Neural cell (in vitro differentiated cells): ENCODE measurements at regions not wholly inside any gene's neighbourhood (a gene's known extent, or its start where the extent isn't known, plus 50 kb on each side); places are given as distances from the start of the nearest gene placed in this dataset.

ENCODE experiments used
- H2AFZ ChIP-seq: fragments of 200-600, 300-800 bp; sonication (generic), shearing (Covaris generic); 2 replicates; pipeline ENCODE4 v1.6.0; 2014; ENCODE audit warnings: low read depth, mild to moderate bottlenecking, antibody characterized with exemption, low read length, moderate library complexity
- H3F3A ChIP-seq: fragments of 200-600 bp; shearing (Covaris generic); 2 replicates; pipeline ENCODE4 v1.6.1; 2016; ENCODE audit warnings: mild to moderate bottlenecking, moderate library complexity, mixed read lengths, antibody characterized with exemption, low read length; ENCODE audit not compliant: insufficient read depth, poor library complexity, severe bottlenecking
- H3K27ac ChIP-seq: fragments of 200-600, 300-800 bp; sonication (generic), shearing (Covaris generic); 2 replicates; pipeline ENCODE4 v1.5.1; 2014; ENCODE audit warnings: mild to moderate bottlenecking, low read length, moderate library complexity
- H3K27me3 ChIP-seq: fragments of 300-800, 200-600 bp; sonication (generic), shearing (Covaris generic); 2 replicates; pipeline ENCODE4 v1.6.0; 2014; ENCODE audit warnings: mild to moderate bottlenecking, low read depth, low read length, moderate library complexity; ENCODE audit not compliant: insufficient read depth
- H3K36me3 ChIP-seq: fragments of 300-800, 200-600 bp; sonication (generic), shearing (Covaris generic); 2 replicates; pipeline ENCODE4 v1.5.1; 2014; ENCODE audit warnings: mild to moderate bottlenecking, antibody characterized with exemption, low read length, moderate library complexity; ENCODE audit not compliant: insufficient read depth
- H3K4me2 ChIP-seq: fragments of 300-800, 200-600 bp; sonication (generic), shearing (Covaris generic); 2 replicates; pipeline ENCODE4 v1.6.0; 2014; ENCODE audit warnings: mild to moderate bottlenecking, low read length
- H3K4me3 ChIP-seq: fragments of 300-800, 200-600 bp; sonication (generic), shearing (Covaris generic); 2 replicates; pipeline ENCODE4 v1.5.1; 2014; ENCODE audit warnings: mild to moderate bottlenecking, low read length, moderate library complexity
- H3K79me2 ChIP-seq: fragments of 200-600 bp; shearing (Covaris generic); replicated peaks from 2 replicates; pipeline ENCODE4 v1.6.0; 2014; ENCODE audit warnings: mild to moderate bottlenecking, low read length, moderate library complexity; ENCODE audit not compliant: insufficient read depth
- H3K9ac ChIP-seq: fragments of 300-800, 200-600 bp; sonication (generic), shearing (Covaris generic); 2 replicates; pipeline ENCODE4 v1.6.1; 2016; ENCODE audit warnings: mild to moderate bottlenecking, low read length, mixed read lengths
- H3K9me2 ChIP-seq: fragments of 200-600 bp; shearing (Covaris generic); 2 replicates; pipeline ENCODE4 v1.6.1; 2016; ENCODE audit warnings: mild to moderate bottlenecking, low read length, mixed read lengths; ENCODE audit not compliant: insufficient read depth
- H3K9me3 ChIP-seq: fragments of 200-600, 300-800 bp; sonication (generic), shearing (Covaris generic); 2 replicates; pipeline ENCODE4 v1.6.1; 2016; ENCODE audit warnings: mild to moderate bottlenecking, mixed run types, low read length, moderate library complexity, mixed read lengths
- H4K20me1 ChIP-seq: fragments of 200-600 bp; shearing (Covaris generic); 2 replicates; pipeline ENCODE4 v1.6.1; 2016; ENCODE audit warnings: mild to moderate bottlenecking, mixed run types; ENCODE audit not compliant: insufficient read depth
- EP300 ChIP-seq: fragments of 450-650 bp; conservative IDR thresholded peaks from 2 replicates; pipeline ENCODE4 v1.6.1; 2014; ENCODE audit warnings: antibody characterized with exemption, mild to moderate bottlenecking, moderate library complexity; ENCODE audit not compliant: poor library complexity, severe bottlenecking
- EZH2 ChIP-seq: fragments of 200-600, 300-800 bp; shearing (Covaris generic), sonication (generic); IDR thresholded peaks from 2 replicates; pipeline ENCODE4 v1.6.1; 2014; ENCODE audit warnings: antibody characterized with exemption, low read length, borderline replicate concordance, mild to moderate bottlenecking; ENCODE audit not compliant: insufficient read depth, poor library complexity, severe bottlenecking
- MXI1 ChIP-seq: fragments of 450-650 bp; conservative IDR thresholded peaks from 2 replicates; pipeline ENCODE4 v1.6.1; 2014; ENCODE audit warnings: antibody characterized with exemption, mild to moderate bottlenecking; ENCODE audit not compliant: poor library complexity, severe bottlenecking
- POLR2AphosphoS5 ChIP-seq: IDR thresholded peaks from 2 replicates; pipeline ENCODE4 v1.6.1; 2012
- RAD21 ChIP-seq: fragments of 450-650 bp; conservative IDR thresholded peaks from 2 replicates; pipeline ENCODE4 v1.6.1; 2014; ENCODE audit warnings: antibody characterized with exemption, mild to moderate bottlenecking, moderate library complexity
- REST ChIP-seq: IDR thresholded peaks from 2 replicates; pipeline ENCODE4 v1.6.1; 2012; ENCODE audit warnings: borderline replicate concordance
- SMC3 ChIP-seq: fragments of 450-650 bp; conservative IDR thresholded peaks from 2 replicates; pipeline ENCODE4 v1.6.1; 2014; ENCODE audit warnings: antibody characterized with exemption, mild to moderate bottlenecking, moderate library complexity; ENCODE audit not compliant: poor library complexity
- TAF1 ChIP-seq: IDR thresholded peaks from 2 replicates; pipeline ENCODE4 v1.6.1; 2012; ENCODE audit warnings: low read depth
- TF ChIP-seq, protein P1 (sequence below): fragments of 450-650 bp; IDR thresholded peaks from 2 replicates; pipeline ENCODE4 v1.5.1; 2014; ENCODE audit warnings: antibody characterized with exemption, mild to moderate bottlenecking, moderate library complexity; ENCODE audit not compliant: poor library complexity, severe bottlenecking

DNA sequence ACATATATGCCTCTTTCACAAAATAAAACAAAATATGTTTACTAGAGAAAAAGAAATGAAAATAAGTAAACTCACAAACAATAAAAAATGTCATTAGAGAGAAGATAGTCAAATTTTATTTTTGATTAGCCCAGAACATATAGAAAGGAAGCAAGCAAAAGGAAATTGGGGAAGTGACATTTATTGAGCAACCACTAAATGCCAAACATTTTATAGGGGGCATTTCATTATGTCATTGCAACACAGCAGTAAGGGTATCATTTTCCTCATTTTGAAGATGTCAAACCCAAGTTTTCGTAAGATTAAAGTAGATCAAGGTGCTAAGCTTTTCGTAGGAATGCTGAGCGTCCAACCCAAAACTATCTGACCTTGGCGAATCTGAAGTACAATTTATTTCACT, 1331.5 kb upstream of the PABPC4L start:
- peaks cover 3% of the 10 kb centered on the region for H3F3A ChIP-seq
- no peaks in the 10 kb centered on the region for H4K20me1 ChIP-seq
- no peaks in the 10 kb centered on the region for H3K27me3 ChIP-seq
- no peaks in the 10 kb centered on the region for H3K9me3 ChIP-seq
- H3K36me3 ChIP-seq, result no peaks in the 10 kb centered on the region
- no peaks in the 10 kb centered on the region for H3K79me2 ChIP-seq
- no peak overlapping the region for H2AFZ ChIP-seq
- no peak overlapping the region for H3K9ac ChIP-seq
- no peak overlapping the region for H3K4me3 ChIP-seq
- TF ChIP-seq RAD21, result no peak
- no peak overlapping the region for H3K27ac ChIP-seq
- no peak overlapping the region for H3K4me2 ChIP-seq
- no peaks in the 10 kb centered on the region for H3K9me2 ChIP-seq

GRCh38 chr4:135532132-135532531, 1330.5 kb upstream of the PABPC4L start:
- Histone ChIP-seq H3F3A (peaks cover 3% of the 10 kb centered on the region), H3K79me2 (no peaks in the 10 kb centered on the region), H4K20me1 (no peaks in the 10 kb centered on the region), H3K9ac (no peak overlapping the region), H3K4me3 (no peak overlapping the region), H3K9me3 (no peaks in the 10 kb centered on the region), H3K4me2 (no peak overlapping the region), H3K36me3 (no peaks in the 10 kb centered on the region), H3K27me3 (no peaks in the 10 kb centered on the region), H3K9me2 (no peaks in the 10 kb centered on the region), H3K27ac (no peak overlapping the region), H2AFZ (no peak overlapping the region)
- TF ChIP-seq EZH2 (no peak), EP300 (no peak), TAF1 (no peak), REST (no peak), MXI1 (no peak), SMC3 (no peak), POLR2AphosphoS5 (no peak), RAD21 (no peak)
- TF ChIP-seq, protein P1, sequence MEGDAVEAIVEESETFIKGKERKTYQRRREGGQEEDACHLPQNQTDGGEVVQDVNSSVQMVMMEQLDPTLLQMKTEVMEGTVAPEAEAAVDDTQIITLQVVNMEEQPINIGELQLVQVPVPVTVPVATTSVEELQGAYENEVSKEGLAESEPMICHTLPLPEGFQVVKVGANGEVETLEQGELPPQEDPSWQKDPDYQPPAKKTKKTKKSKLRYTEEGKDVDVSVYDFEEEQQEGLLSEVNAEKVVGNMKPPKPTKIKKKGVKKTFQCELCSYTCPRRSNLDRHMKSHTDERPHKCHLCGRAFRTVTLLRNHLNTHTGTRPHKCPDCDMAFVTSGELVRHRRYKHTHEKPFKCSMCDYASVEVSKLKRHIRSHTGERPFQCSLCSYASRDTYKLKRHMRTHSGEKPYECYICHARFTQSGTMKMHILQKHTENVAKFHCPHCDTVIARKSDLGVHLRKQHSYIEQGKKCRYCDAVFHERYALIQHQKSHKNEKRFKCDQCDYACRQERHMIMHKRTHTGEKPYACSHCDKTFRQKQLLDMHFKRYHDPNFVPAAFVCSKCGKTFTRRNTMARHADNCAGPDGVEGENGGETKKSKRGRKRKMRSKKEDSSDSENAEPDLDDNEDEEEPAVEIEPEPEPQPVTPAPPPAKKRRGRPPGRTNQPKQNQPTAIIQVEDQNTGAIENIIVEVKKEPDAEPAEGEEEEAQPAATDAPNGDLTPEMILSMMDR, result no peak

DNA sequence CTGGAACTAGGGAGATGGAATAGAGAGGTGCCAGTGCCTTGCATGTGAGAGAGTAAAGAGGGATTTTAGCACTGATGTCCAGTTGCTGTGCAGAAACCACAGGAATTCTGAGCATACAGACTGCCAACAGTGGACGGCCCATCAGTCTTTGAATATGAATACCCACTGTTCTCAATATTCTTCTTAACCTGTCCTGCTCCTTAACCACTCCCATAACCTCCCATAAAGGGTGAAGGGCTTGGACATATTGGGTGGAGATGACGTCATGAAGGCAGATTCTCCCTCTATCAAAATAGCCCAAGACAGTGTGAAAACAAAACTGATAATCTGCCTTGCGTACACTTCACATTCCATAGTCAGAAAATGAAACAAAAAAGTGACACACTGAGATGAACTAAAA, 1313.7 kb upstream of the PABPC4L start:
- Histone ChIP-seq H3K9me3 (no peaks in the 10 kb centered on the region), H4K20me1 (no peaks in the 10 kb centered on the region), H3K27ac (no peak overlapping the region), H3K4me2 (no peak overlapping the region), H2AFZ (no peak overlapping the region), H3F3A (no peaks in the 10 kb centered on the region), H3K79me2 (no peaks in the 10 kb centered on the region), H3K36me3 (no peaks in the 10 kb centered on the region), H3K4me3 (no peak overlapping the region), H3K9me2 (no peaks in the 10 kb centered on the region), H3K27me3 (no peaks in the 10 kb centered on the region), H3K9ac (no peak overlapping the region)
- TF ChIP-seq TAF1, result no peak
- no peak for TF ChIP-seq REST
